Neural cell (in vitro differentiated cells): ENCODE measurements at regions not wholly inside any gene's neighbourhood (a gene's known extent, or its start where the extent isn't known, plus 50 kb on each side); places are given as distances from the start of the nearest gene placed in this dataset.
A peak's percentile ranks its signal among the peaks of the same experiment; 100 is the strongest.

ENCODE experiments used
- H2AFZ ChIP-seq: fragments of 200-600, 300-800 bp; sonication (generic), shearing (Covaris generic); 2 replicates; pipeline ENCODE4 v1.6.0; 2014; ENCODE audit warnings: low read depth, mild to moderate bottlenecking, antibody characterized with exemption, low read length, moderate library complexity
- H3F3A ChIP-seq: fragments of 200-600 bp; shearing (Covaris generic); 2 replicates; pipeline ENCODE4 v1.6.1; 2016; ENCODE audit warnings: mild to moderate bottlenecking, moderate library complexity, mixed read lengths, antibody characterized with exemption, low read length; ENCODE audit not compliant: insufficient read depth, poor library complexity, severe bottlenecking
- H3K27ac ChIP-seq: fragments of 200-600, 300-800 bp; sonication (generic), shearing (Covaris generic); 2 replicates; pipeline ENCODE4 v1.5.1; 2014; ENCODE audit warnings: mild to moderate bottlenecking, low read length, moderate library complexity
- H3K27me3 ChIP-seq: fragments of 300-800, 200-600 bp; sonication (generic), shearing (Covaris generic); 2 replicates; pipeline ENCODE4 v1.6.0; 2014; ENCODE audit warnings: mild to moderate bottlenecking, low read depth, low read length, moderate library complexity; ENCODE audit not compliant: insufficient read depth
- H3K36me3 ChIP-seq: fragments of 300-800, 200-600 bp; sonication (generic), shearing (Covaris generic); 2 replicates; pipeline ENCODE4 v1.5.1; 2014; ENCODE audit warnings: mild to moderate bottlenecking, antibody characterized with exemption, low read length, moderate library complexity; ENCODE audit not compliant: insufficient read depth
- H3K4me2 ChIP-seq: fragments of 300-800, 200-600 bp; sonication (generic), shearing (Covaris generic); 2 replicates; pipeline ENCODE4 v1.6.0; 2014; ENCODE audit warnings: mild to moderate bottlenecking, low read length
- H3K4me3 ChIP-seq: fragments of 300-800, 200-600 bp; sonication (generic), shearing (Covaris generic); 2 replicates; pipeline ENCODE4 v1.5.1; 2014; ENCODE audit warnings: mild to moderate bottlenecking, low read length, moderate library complexity
- H3K79me2 ChIP-seq: fragments of 200-600 bp; shearing (Covaris generic); replicated peaks from 2 replicates; pipeline ENCODE4 v1.6.0; 2014; ENCODE audit warnings: mild to moderate bottlenecking, low read length, moderate library complexity; ENCODE audit not compliant: insufficient read depth
- H3K9ac ChIP-seq: fragments of 300-800, 200-600 bp; sonication (generic), shearing (Covaris generic); 2 replicates; pipeline ENCODE4 v1.6.1; 2016; ENCODE audit warnings: mild to moderate bottlenecking, low read length, mixed read lengths
- H3K9me2 ChIP-seq: fragments of 200-600 bp; shearing (Covaris generic); 2 replicates; pipeline ENCODE4 v1.6.1; 2016; ENCODE audit warnings: mild to moderate bottlenecking, low read length, mixed read lengths; ENCODE audit not compliant: insufficient read depth
- H3K9me3 ChIP-seq: fragments of 200-600, 300-800 bp; sonication (generic), shearing (Covaris generic); 2 replicates; pipeline ENCODE4 v1.6.1; 2016; ENCODE audit warnings: mild to moderate bottlenecking, mixed run types, low read length, moderate library complexity, mixed read lengths
- H4K20me1 ChIP-seq: fragments of 200-600 bp; shearing (Covaris generic); 2 replicates; pipeline ENCODE4 v1.6.1; 2016; ENCODE audit warnings: mild to moderate bottlenecking, mixed run types; ENCODE audit not compliant: insufficient read depth
- CTCF ChIP-seq: fragments of 450-650 bp; IDR thresholded peaks from 2 replicates; pipeline ENCODE4 v1.5.1; 2014; ENCODE audit warnings: antibody characterized with exemption, mild to moderate bottlenecking, moderate library complexity; ENCODE audit not compliant: poor library complexity, severe bottlenecking
- EP300 ChIP-seq: fragments of 450-650 bp; conservative IDR thresholded peaks from 2 replicates; pipeline ENCODE4 v1.6.1; 2014; ENCODE audit warnings: antibody characterized with exemption, mild to moderate bottlenecking, moderate library complexity; ENCODE audit not compliant: poor library complexity, severe bottlenecking
- EZH2 ChIP-seq: fragments of 200-600, 300-800 bp; shearing (Covaris generic), sonication (generic); IDR thresholded peaks from 2 replicates; pipeline ENCODE4 v1.6.1; 2014; ENCODE audit warnings: antibody characterized with exemption, low read length, borderline replicate concordance, mild to moderate bottlenecking; ENCODE audit not compliant: insufficient read depth, poor library complexity, severe bottlenecking
- MXI1 ChIP-seq: fragments of 450-650 bp; conservative IDR thresholded peaks from 2 replicates; pipeline ENCODE4 v1.6.1; 2014; ENCODE audit warnings: antibody characterized with exemption, mild to moderate bottlenecking; ENCODE audit not compliant: poor library complexity, severe bottlenecking
- POLR2AphosphoS5 ChIP-seq: IDR thresholded peaks from 2 replicates; pipeline ENCODE4 v1.6.1; 2012
- RAD21 ChIP-seq: fragments of 450-650 bp; conservative IDR thresholded peaks from 2 replicates; pipeline ENCODE4 v1.6.1; 2014; ENCODE audit warnings: antibody characterized with exemption, mild to moderate bottlenecking, moderate library complexity
- REST ChIP-seq: IDR thresholded peaks from 2 replicates; pipeline ENCODE4 v1.6.1; 2012; ENCODE audit warnings: borderline replicate concordance
- SMC3 ChIP-seq: fragments of 450-650 bp; conservative IDR thresholded peaks from 2 replicates; pipeline ENCODE4 v1.6.1; 2014; ENCODE audit warnings: antibody characterized with exemption, mild to moderate bottlenecking, moderate library complexity; ENCODE audit not compliant: poor library complexity
- TAF1 ChIP-seq: IDR thresholded peaks from 2 replicates; pipeline ENCODE4 v1.6.1; 2012; ENCODE audit warnings: low read depth

- no peaks in the 10 kb centered on the region for H3K27me3 ChIP-seq
- H3K4me3 ChIP-seq, result peak overlapping the region; percentile 24
- H3K27ac ChIP-seq, result peak overlapping the region; percentile 81
- H4K20me1 ChIP-seq, result no peaks in the 10 kb centered on the region
- H3K9me2 ChIP-seq, result no peaks in the 10 kb centered on the region
- H3K36me3 ChIP-seq, result no peaks in the 10 kb centered on the region
- peaks cover 4% of the 10 kb centered on the region for H3F3A ChIP-seq
- H2AFZ ChIP-seq, result peak overlapping the region; percentile 46
- no peaks in the 10 kb centered on the region for H3K79me2 ChIP-seq
- H3K9me3 ChIP-seq, result no peaks in the 10 kb centered on the region
- TF ChIP-seq POLR2AphosphoS5 (no peak), SMC3 (peak; percentile 12), CTCF (no peak), TAF1 (peak; percentile 10), RAD21 (peak; percentile 12), EZH2 (no peak), EP300 (peak; percentile 30), MXI1 (no peak), REST (peak; percentile 41)
- H3K9ac ChIP-seq, result peak overlapping the region; percentile 55
- H3K4me2 ChIP-seq, result peak overlapping the region; percentile 61
These were observed 539.1 kb upstream of the MARCKS start for GRCh38 chr6:113317891-113318574.

DNA sequence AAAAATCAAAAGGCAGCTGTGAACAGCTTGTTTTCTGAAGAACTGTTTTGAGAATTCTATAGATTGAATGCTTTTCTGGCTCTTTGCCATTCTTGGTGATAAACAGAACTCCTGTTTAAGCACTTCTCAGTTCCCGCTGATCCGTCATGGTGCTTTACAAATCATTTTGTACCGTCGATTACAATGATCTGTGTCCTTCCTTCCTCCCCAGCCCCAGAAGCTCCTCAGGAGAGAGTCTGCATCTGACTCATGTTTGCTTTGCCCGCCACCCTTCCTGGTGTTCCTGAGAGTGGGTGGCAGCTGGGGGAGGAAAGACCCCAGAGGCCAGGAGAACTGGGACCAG lies 538.6 kb upstream of the MARCKS start:
- H3K4me3 ChIP-seq, result peak overlapping the region; percentile 24
- H4K20me1 ChIP-seq, result no peaks in the 10 kb centered on the region
- H3K36me3 ChIP-seq, result no peaks in the 10 kb centered on the region
- peak overlapping the region; percentile 61 for H3K4me2 ChIP-seq
- H3F3A ChIP-seq, result peaks cover 4% of the 10 kb centered on the region
- H3K9ac ChIP-seq, result peak overlapping the region; percentile 55
- peak overlapping the region; percentile 81 for H3K27ac ChIP-seq
- H3K79me2 ChIP-seq, result no peaks in the 10 kb centered on the region
- H3K9me3 ChIP-seq, result no peaks in the 10 kb centered on the region
- H3K27me3 ChIP-seq, result no peaks in the 10 kb centered on the region
- no peak for TF ChIP-seq REST
- TF ChIP-seq POLR2AphosphoS5, result no peak
- TF ChIP-seq MXI1, result no peak
- no peak for TF ChIP-seq EZH2
- no peak for TF ChIP-seq EP300
- no peak for TF ChIP-seq RAD21
- TF ChIP-seq TAF1, result no peak
- H2AFZ ChIP-seq, result peak overlapping the region; percentile 46
- H3K9me2 ChIP-seq, result no peaks in the 10 kb centered on the region
